ENCODE measurements at regions not wholly inside any gene's neighbourhood (a gene's known extent, or its start where the extent isn't known, plus 50 kb on each side); places are given as distances from the start of the nearest gene placed in this dataset.

GRCh38 chr11:15390857-15391256, 276.1 kb downstream of the INSC start:
- DNase-seq, result no peak

- DNase-seq, result no peak
Observed at GRCh38 chr11:15396778-15397177, 282.1 kb downstream of the INSC start.

DNA sequence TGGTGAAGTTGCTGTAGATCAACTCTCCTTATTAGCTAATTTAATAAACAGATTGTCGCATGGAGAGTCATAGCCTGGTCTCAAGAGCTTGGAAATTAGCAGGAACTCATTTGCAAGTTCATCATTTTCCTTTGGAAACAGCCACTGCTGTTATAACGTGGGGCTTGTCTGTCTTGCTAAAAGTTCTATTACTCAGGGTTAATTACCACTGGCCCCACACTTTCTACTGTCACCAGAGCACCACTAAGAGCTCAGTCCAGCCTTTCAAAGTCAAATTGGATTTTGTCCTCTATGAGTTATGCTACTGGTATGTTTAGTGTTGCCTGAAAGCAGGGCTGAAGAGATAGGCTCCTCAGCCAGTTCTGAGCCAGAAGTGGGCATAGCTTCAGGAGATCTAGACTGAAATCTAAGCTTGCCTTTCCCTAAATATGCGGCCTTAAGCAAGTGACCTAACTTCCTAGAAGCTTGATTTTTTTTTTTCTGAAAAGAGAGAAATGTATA, 292.2 kb downstream of the INSC start:
- no peak for DNase-seq

DNA sequence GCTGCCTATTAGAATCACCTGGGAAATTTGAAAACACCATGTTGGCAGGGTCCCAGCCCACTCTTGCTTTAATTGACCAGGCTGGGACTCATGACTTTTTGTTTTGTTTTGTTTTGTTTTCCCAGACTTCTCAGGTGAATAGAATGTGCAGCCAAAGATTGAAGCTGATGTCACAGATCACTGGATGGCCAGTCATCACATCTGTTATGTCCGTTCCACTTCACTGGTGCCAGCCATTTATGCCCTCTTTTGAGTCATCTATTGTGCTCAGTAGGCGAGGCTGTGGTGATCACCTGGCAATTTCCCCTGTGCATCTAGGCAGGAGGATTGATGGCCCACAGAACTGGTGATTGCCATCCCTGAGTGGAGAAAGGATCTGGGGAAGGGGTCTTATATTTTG, 297.3 kb downstream of the INSC start:
- no peak for DNase-seq

GRCh38 chr11:15418921-15419320, 304.2 kb downstream of the INSC start:
- DNase-seq, result no peak

GRCh38 chr11:15419696-15420095, 305.0 kb downstream of the INSC start:
- DNase-seq, result no peak

DNA sequence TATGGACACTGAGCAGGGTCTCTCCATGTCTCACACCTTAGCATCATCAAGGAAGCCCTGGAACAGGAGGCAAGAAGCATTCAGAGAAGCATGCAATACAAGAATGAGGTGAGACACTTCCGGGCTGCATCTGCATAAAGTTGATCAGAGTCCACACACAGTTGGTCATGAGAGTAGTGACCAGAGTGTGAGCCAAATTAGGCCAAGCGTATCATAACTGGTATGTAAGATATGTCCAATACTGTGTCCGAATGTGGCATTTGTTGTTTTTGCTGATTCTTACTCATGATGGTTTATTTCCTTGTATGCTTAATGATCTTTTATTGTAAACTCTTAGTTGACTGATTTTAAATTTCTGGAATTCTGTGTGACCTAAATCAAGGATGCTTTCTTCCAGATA, 315.7 kb downstream of the INSC start:
- DNase-seq, result no peak

DNA sequence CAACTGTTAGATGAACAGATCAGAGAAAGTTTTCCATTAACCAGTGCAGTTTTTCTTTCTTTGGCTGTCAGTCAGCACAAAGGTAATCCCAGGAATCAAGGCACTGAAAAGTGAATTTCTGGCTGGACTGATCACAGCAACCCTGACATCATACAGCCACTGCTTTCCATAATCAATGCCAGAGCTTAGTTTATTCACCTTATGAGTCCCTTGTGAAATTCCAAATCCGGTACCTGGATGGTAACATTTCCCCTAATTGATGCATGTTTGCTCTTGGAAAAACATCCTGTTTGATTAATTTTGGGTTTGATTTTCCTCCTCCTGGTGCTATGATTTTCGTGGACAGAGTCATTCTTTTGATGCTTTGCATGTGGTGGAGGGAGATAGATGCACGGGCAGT, 319.8 kb downstream of the INSC start:
- no peak for DNase-seq

DNA sequence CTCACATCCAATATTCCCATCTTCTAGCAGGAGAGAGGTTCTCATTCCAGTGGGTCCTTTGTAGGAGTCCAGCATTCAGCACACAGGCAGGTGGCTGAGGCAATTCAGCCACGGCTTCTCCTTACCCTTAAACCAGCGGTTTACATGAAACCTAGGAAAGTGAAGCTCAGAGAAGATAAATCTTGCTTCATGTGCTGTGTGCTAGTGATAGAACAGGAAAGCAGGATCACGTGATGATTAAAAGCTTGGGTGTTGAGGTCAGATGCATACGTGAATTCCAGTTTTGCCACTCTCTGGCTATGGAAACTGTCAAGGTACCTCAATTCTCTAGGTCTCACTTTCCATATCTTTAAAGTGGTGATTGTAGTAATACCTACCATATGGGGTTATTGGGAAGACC, 331.6 kb downstream of the INSC start:
- DNase-seq, result no peak

GRCh38 chr11:15446929-15447328, 332.2 kb downstream of the INSC start:
- DNase-seq, result no peak

GRCh38 chr11:15451713-15452112, 337.0 kb downstream of the INSC start:
- DNase-seq, result no peak

DNA sequence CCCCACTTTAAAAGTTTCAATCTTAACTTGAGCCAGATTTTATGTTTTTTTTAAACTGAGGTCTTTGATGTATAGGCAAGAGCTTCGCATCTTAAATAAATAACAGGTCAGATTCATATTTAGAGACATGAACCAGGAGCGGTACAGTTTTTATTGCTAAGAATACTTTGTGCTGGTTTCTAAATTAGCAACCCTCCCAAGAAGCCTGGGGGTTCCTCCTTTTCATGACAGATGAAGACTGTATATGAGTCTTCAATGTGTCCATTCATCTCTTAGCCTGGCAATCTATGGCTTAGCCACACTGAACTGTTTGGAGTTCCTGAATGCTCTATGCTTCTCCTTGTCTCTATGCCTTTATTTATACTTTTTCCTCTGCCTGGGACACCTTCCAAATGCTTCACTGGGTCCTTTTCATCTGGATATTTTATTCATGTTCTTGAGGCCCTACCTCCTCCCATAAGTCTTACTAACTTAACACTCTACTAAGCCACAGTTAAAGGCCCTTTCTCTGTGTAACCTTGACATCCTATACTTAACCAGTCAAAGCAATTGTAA, 338.6 kb downstream of the INSC start:
- no peak for DNase-seq

- DNase-seq, result no peak
Observed at GRCh38 chr11:15468466-15468865, 353.7 kb downstream of the INSC start.

GRCh38 chr11:15471048-15471894, 356.5 kb downstream of the INSC start:
- no peak for DNase-seq

DNA sequence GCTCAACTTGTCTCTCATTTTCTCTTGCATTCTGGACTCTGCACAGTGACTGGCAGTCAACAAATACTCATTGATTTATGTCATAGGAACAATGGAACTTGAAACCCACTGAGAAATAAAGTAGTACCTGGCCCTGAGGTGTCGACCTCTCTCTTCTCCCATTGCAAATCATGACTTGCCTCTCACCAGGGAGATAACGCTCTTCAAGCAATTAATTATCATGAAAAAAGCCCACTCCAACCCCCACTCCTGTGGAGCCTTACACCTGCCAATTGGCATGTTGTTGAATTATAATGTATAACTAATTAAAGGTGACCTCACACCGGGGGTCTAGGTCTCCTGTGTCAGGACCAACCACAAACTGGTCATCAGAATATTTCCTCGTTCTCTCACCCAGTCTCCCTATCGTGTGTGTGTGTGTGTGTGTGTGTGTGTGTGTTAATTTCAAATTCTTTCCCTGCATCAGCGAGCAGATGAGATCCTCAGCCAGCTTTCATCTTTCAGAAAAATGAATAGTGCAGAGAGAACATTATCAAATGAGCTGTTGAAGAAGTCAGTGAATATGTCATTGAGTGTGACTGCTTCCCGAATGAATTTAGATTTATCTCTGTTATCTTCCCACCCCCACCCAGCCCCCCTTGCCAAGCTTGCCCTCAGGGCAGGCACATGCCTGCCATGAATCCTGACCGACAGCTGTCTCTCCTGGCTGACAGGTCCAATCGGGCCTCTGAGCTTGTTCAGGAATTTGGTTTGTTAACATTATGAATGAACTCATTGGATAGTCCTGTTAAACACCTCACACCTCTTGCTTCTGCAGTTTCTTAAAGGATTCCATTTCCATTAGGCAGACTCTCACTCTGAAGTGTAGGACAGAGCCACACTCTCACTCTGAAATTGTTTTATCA, 357.4 kb downstream of the INSC start:
- no peak for DNase-seq

DNA sequence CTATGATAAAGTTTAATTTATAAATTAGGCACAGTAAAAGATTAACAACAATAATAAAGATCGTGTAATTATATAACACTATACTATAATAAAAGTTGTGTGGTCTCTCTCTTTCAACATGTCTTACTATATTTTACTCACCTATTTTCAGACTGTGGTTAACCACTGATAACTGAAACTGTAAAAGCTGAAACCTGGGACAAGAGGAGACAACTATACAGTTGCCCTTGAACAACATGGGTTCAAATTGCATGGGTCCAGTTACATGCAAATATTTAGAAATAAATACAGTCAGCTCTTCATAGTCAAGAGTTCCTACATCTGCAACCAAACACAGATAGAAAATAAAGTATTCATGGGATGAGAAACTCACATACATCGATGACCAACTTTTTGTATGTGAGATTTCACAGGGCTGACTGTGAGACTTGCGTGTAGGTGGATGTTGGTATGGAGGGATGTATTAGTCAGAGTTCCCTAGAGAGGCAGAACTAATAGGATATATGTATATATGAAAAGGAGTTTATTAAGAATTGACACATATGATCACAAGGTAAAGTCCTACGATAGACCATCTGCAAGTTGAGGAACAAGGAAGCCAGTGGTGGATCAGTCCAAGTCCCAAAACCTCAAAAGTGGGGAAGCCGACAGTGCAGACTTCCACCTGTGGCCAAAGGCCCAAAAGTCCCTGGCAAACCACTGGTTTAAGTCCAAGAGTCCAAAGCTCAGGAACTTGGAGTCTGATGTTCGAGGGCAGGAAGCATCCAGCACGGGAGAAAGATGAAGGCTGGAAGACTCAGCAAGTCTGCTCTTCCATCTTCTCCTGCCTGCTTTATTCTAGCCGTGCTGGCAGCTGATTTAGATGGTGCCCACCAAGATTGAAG, 359.5 kb downstream of the INSC start:
- no peak for DNase-seq

- no peak for DNase-seq
Observed at GRCh38 chr11:15476371-15476917, 361.7 kb downstream of the INSC start.

GRCh38 chr11:15481871-15482270, 367.1 kb downstream of the INSC start:
- DNase-seq, result no peak

- DNase-seq, result no peak
Observed at GRCh38 chr11:15483205-15483604, 368.5 kb downstream of the INSC start.

GRCh38 chr11:15484398-15484797, 369.7 kb downstream of the INSC start:
- DNase-seq, result no peak

DNA sequence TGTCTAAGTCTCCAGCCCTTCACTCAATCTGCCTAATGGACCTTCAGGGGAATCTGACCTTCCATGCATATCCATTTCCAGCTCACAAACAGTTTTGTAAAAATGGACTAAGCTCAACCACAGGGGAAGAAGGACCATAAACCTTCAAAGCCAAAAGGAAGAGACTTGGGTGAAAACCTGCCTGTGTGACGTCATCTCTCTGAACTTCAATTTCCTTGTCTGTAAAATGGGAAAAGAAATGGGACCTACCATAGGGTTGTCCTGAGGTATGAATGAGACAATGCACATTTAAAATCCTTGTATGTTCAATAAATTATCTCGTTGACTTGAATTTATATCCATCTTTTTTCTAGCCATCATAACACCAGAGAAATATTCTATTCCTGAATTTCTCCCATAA, 370.7 kb downstream of the INSC start:
- DNase-seq, result no peak

DNA sequence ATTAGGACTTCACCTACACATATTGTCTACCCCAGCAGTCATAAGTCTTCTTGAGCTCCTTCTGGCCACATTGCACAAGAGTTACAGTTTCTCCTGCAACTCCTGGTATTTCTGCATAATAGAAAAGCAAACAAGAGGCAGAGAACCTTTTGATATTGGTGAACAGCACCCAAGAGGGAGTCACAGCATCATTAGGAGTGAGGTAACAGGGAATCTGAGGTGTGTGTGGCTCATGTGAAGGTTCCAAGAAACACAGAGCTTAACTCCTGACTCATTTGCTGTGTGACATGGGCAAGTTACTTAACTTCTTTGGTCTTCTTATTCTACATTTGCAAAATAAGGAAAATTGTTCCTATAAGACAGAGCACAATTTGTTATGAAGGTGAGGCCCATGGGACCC, 374.6 kb downstream of the INSC start:
- DNase-seq, result no peak

Data from T-helper 9 cell (primary cell).